Naive thymus-derived CD4-positive, alpha-beta T cell (primary cell): ENCODE measurements at regions not wholly inside any gene's neighbourhood (a gene's known extent, or its start where the extent isn't known, plus 50 kb on each side); places are given as distances from the start of the nearest gene placed in this dataset.

Experiments
- ATAC-seq: fragments of 150-1000 bp; cut with Tn5 transposase; 2 replicates; pipeline ENCODE4 v1.10.0; 2021; ENCODE audit warnings: mild to moderate bottlenecking, moderate library complexity
- CTCF ChIA-PET: fragments of 350-600 bp; sonication (Branson Sonifier 250); formaldehyde crosslinking; loops from one replicate; lab custom pipeline; 2021; ENCODE audit warnings: antibody characterized with exemption; lab: Charles Lee
- POLR2A ChIA-PET: fragments of 350-600 bp; sonication (Branson Sonifier 250); formaldehyde crosslinking; loops from one replicate; lab custom pipeline; 2021; ENCODE audit warnings: antibody characterized with exemption, inconsistent platforms; lab: Charles Lee
- DNase-seq, 9 donors: peaks; one replicate each; pipeline versions ENCODE4 v3.0.0 to v3.0.0-alpha.2; 2020 to 2022; ENCODE audit warnings: mixed read lengths in 1 of 9
- H3K27ac ChIP-seq: one replicate; pipeline ENCODE4 v1.7.0; 2013; ENCODE audit warnings: mild to moderate bottlenecking, low read depth, low read length, moderate library complexity
- H3K27me3 ChIP-seq, 2 donors: one replicate each; pipeline ENCODE4 v1.7.0; 2013; ENCODE audit warnings: low read length in 2 of 2, mild to moderate bottlenecking in 2 of 2, moderate library complexity in 2 of 2; ENCODE audit not compliant: control insufficient read depth in 2 of 2, insufficient read depth in 2 of 2
- H3K36me3 ChIP-seq, 3 experiments: 1 replicate in 2 of 3; 2 replicates in 1 of 3; pipeline ENCODE4 v1.7.0; 2013; ENCODE audit warnings: low read length in 3 of 3, mild to moderate bottlenecking in 3 of 3, moderate library complexity in 1 of 3; ENCODE audit not compliant: insufficient read depth in 3 of 3, control insufficient read depth in 2 of 3
- H3K4me1 ChIP-seq, 2 donors: one replicate each; pipeline ENCODE4 v1.7.0; 2013; ENCODE audit warnings: low read length in 2 of 2, mild to moderate bottlenecking in 2 of 2, moderate library complexity in 1 of 2; ENCODE audit not compliant: control insufficient read depth in 2 of 2, insufficient read depth in 2 of 2
- H3K4me3 ChIP-seq: 2 replicates; pipeline ENCODE4 v1.7.0; 2013; ENCODE audit warnings: mild to moderate bottlenecking, low read length
- H3K9me3 ChIP-seq, 3 experiments: 1 replicate in 2 of 3; 2 replicates in 1 of 3; pipeline ENCODE4 v1.7.0; 2013; ENCODE audit warnings: low read length in 3 of 3; ENCODE audit not compliant: control insufficient read depth in 2 of 3
- H3K27ac Mint-ChIP-seq, 9 donors: one replicate each; pipeline ENCODE4 v1.8.0; 2020 to 2022; ENCODE audit warnings: mixed read lengths in 9 of 9, mild to moderate bottlenecking in 8 of 9, moderate library complexity in 5 of 9, inconsistent platforms in 2 of 9
- H3K27me3 Mint-ChIP-seq, 5 donors: one replicate each; pipeline ENCODE4 v1.8.0; 2021 to 2022; ENCODE audit warnings: mixed read lengths in 5 of 5, mild to moderate bottlenecking in 1 of 5
- H3K36me3 Mint-ChIP-seq, 5 donors: one replicate each; pipeline ENCODE4 v1.8.0; 2020 to 2022; ENCODE audit warnings: mixed read lengths in 5 of 5, mild to moderate bottlenecking in 3 of 5, inconsistent platforms in 1 of 5
- H3K4me1 Mint-ChIP-seq, 7 donors: one replicate each; pipeline ENCODE4 v1.8.0; 2020 to 2022; ENCODE audit warnings: mixed read lengths in 7 of 7, mild to moderate bottlenecking in 3 of 7, inconsistent platforms in 1 of 7
- H3K4me3 Mint-ChIP-seq, 10 donors: one replicate each; pipeline ENCODE4 v1.8.0; 2020 to 2022; ENCODE audit warnings: mild to moderate bottlenecking in 10 of 10, mixed read lengths in 10 of 10, moderate library complexity in 6 of 10, inconsistent platforms in 2 of 10
- H3K9me3 Mint-ChIP-seq, 11 donors: one replicate each; pipeline ENCODE4 v1.8.0; 2020 to 2022; ENCODE audit warnings: mixed read lengths in 11 of 11, mild to moderate bottlenecking in 4 of 11, inconsistent platforms in 1 of 11, moderate library complexity in 1 of 11
- intact Hi-C, 2 donors: fragments of 100-400 bp; cut with micrococcal nuclease; formaldehyde crosslinking; loops; one replicate each; pipeline ENCODE4 v1.15.1; 2023

- intact Hi-C loops: no loop called here
- no peak overlapping the region for H3K27ac ChIP-seq
- Mint-ChIP-seq H3K36me3 (no peaks in the 10 kb centered on the region), H3K27me3 (no peaks in the 10 kb centered on the region), H3K27ac (no peak overlapping the region), H3K4me3 (no peak overlapping the region), H3K9me3 (no peaks in the 10 kb centered on the region), H3K4me1 (no peaks in the 10 kb centered on the region)
- H3K9me3 ChIP-seq: no peaks in the 10 kb centered on the region
- no peaks in the 10 kb centered on the region for H3K36me3 ChIP-seq
- H3K27me3 ChIP-seq: no peaks in the 10 kb centered on the region
- DNase-seq: no peak
- ChIA-PET CTCF (no interaction called here), POLR2A (no interaction called here)
- no peak overlapping the region for H3K4me3 ChIP-seq
- H3K4me1 ChIP-seq: no peaks in the 10 kb centered on the region
- ATAC-seq: no peak
These were observed 288.1 kb upstream of the GPC6 start for GRCh38 chr13:92938486-92939020.

- ATAC-seq (no peak), DNase-seq (no peak)
- Mint-ChIP-seq H3K9me3 (peaks cover 0 to 3% (median 0%) of the 10 kb centered on the region in 11 donors), H3K27ac (no peak overlapping the region), H3K4me1 (no peaks in the 10 kb centered on the region), H3K36me3 (no peaks in the 10 kb centered on the region), H3K27me3 (no peaks in the 10 kb centered on the region), H3K4me3 (no peak overlapping the region)
- Histone ChIP-seq H3K27me3 (no peaks in the 10 kb centered on the region), H3K9me3 (no peaks in the 10 kb centered on the region), H3K4me1 (no peaks in the 10 kb centered on the region), H3K36me3 (no peaks in the 10 kb centered on the region), H3K4me3 (no peak overlapping the region), H3K27ac (no peak overlapping the region)
- ChIA-PET POLR2A (no interaction called here), CTCF (no interaction called here)
- intact Hi-C loops: no loop called here
These were observed 285.4 kb upstream of the GPC6 start for GRCh38 chr13:92941167-92941566.

GRCh38 chr13:92947770-92948434, 278.7 kb upstream of the GPC6 start:
- Histone ChIP-seq H3K27me3 (no peaks in the 10 kb centered on the region), H3K27ac (no peak overlapping the region), H3K9me3 (no peaks in the 10 kb centered on the region), H3K4me3 (no peak overlapping the region), H3K4me1 (no peaks in the 10 kb centered on the region), H3K36me3 (no peaks in the 10 kb centered on the region)
- intact Hi-C loops: no loop called here
- no peak overlapping the region for H3K4me3 Mint-ChIP-seq
- CTCF ChIA-PET: no interaction called here
- H3K27me3 Mint-ChIP-seq: no peaks in the 10 kb centered on the region
- POLR2A ChIA-PET: no interaction called here
- H3K9me3 Mint-ChIP-seq: peaks cover 0 to 3% (median 0%) of the 10 kb centered on the region in 11 donors
- no peaks in the 10 kb centered on the region for H3K36me3 Mint-ChIP-seq
- ATAC-seq (no peak), DNase-seq (no peak)
- no peak overlapping the region for H3K27ac Mint-ChIP-seq
- no peaks in the 10 kb centered on the region for H3K4me1 Mint-ChIP-seq

- H3K27ac Mint-ChIP-seq: no peak overlapping the region
- intact Hi-C loops: no loop called here
- no peaks in the 10 kb centered on the region for H3K36me3 Mint-ChIP-seq
These were observed 275.8 kb upstream of the GPC6 start for GRCh38 chr13:92950771-92951170.

GRCh38 chr13:92951273-92951890, 275.2 kb upstream of the GPC6 start:
- POLR2A ChIA-PET: no interaction called here
- Histone ChIP-seq H3K36me3 (no peaks in the 10 kb centered on the region), H3K4me1 (no peaks in the 10 kb centered on the region), H3K27ac (no peak overlapping the region), H3K9me3 (no peaks in the 10 kb centered on the region), H3K4me3 (no peak overlapping the region), H3K27me3 (no peaks in the 10 kb centered on the region)
- Mint-ChIP-seq H3K27me3 (no peaks in the 10 kb centered on the region), H3K36me3 (no peaks in the 10 kb centered on the region), H3K27ac (no peak overlapping the region), H3K9me3 (peaks cover 0 to 5% (median 0%) of the 10 kb centered on the region in 11 donors), H3K4me3 (no peak overlapping the region), H3K4me1 (no peaks in the 10 kb centered on the region)
- intact Hi-C loops: no loop called here
- CTCF ChIA-PET: no interaction called here
- DNase-seq (no peak), ATAC-seq (no peak)

More at GRCh38 chr13:92950771-92951170, 275.8 kb upstream of the GPC6 start:
- POLR2A ChIA-PET: no interaction called here
- H3K9me3 ChIP-seq: no peaks in the 10 kb centered on the region
- H3K36me3 ChIP-seq: no peaks in the 10 kb centered on the region
- CTCF ChIA-PET: no interaction called here
- Mint-ChIP-seq H3K27me3 (no peaks in the 10 kb centered on the region), H3K4me1 (no peaks in the 10 kb centered on the region), H3K9me3 (peaks cover 0 to 5% (median 0%) of the 10 kb centered on the region in 11 donors), H3K4me3 (no peak overlapping the region)
- no peaks in the 10 kb centered on the region for H3K27me3 ChIP-seq
- DNase-seq: no peak
- H3K27ac ChIP-seq: no peak overlapping the region
- no peak for ATAC-seq
- H3K4me1 ChIP-seq: no peaks in the 10 kb centered on the region
- H3K4me3 ChIP-seq: no peak overlapping the region

GRCh38 chr13:92952161-92952560, 274.4 kb upstream of the GPC6 start:
- H3K4me1 ChIP-seq: no peaks in the 10 kb centered on the region
- POLR2A ChIA-PET: no interaction called here
- no peak for ATAC-seq

GRCh38 chr13:92954746-92955145, 271.9 kb upstream of the GPC6 start:
- POLR2A ChIA-PET: no interaction called here
- no peaks in the 10 kb centered on the region for H3K36me3 Mint-ChIP-seq
- H3K4me1 ChIP-seq: no peaks in the 10 kb centered on the region
- H3K9me3 ChIP-seq: no peaks in the 10 kb centered on the region
- H3K27me3 ChIP-seq: no peaks in the 10 kb centered on the region
- H3K4me3 ChIP-seq: no peak overlapping the region
- H3K27me3 Mint-ChIP-seq: no peaks in the 10 kb centered on the region
- H3K36me3 ChIP-seq: no peaks in the 10 kb centered on the region
- no peak for DNase-seq
- H3K4me1 Mint-ChIP-seq: no peaks in the 10 kb centered on the region
- H3K9me3 Mint-ChIP-seq: peaks cover 0 to 11% (median 5%) of the 10 kb centered on the region in 11 donors
- CTCF ChIA-PET: no interaction called here
- intact Hi-C loops: no loop called here
- no peak overlapping the region for H3K4me3 Mint-ChIP-seq
- H3K27ac ChIP-seq: no peak overlapping the region
- no peak overlapping the region for H3K27ac Mint-ChIP-seq
- no peak for ATAC-seq

More at GRCh38 chr13:92952161-92952560, 274.4 kb upstream of the GPC6 start:
- Histone ChIP-seq H3K9me3 (no peaks in the 10 kb centered on the region), H3K27me3 (no peaks in the 10 kb centered on the region), H3K27ac (no peak overlapping the region), H3K36me3 (no peaks in the 10 kb centered on the region), H3K4me3 (no peak overlapping the region)
- Mint-ChIP-seq H3K27ac (no peak overlapping the region), H3K4me3 (no peak overlapping the region), H3K27me3 (no peaks in the 10 kb centered on the region), H3K4me1 (no peaks in the 10 kb centered on the region), H3K36me3 (no peaks in the 10 kb centered on the region), H3K9me3 (peaks cover 0 to 7% (median 0%) of the 10 kb centered on the region in 11 donors)
- CTCF ChIA-PET: no interaction called here
- no peak for DNase-seq
- intact Hi-C loops: no loop called here
